Natural killer cell (primary cell): ENCODE measurements at regions not wholly inside any gene's neighbourhood (a gene's known extent, or its start where the extent isn't known, plus 50 kb on each side); places are given as distances from the start of the nearest gene placed in this dataset.

ENCODE experiments used
- ATAC-seq, 3 donors: fragments of 150-1000 bp in 2 of 3; fragments of 200-7000 bp in 1 of 3; cut with Tn5 transposase; 1 replicate in 1 of 3; 2 replicates in 2 of 3; pipeline ENCODE4 v1.10.0; 2021; ENCODE audit warnings: mild to moderate bottlenecking in 2 of 3, moderate library complexity in 2 of 3
- DNase-seq, 2 donors: peaks; one replicate each; pipeline versions ENCODE4 v3.0.0 to v3.0.0-alpha.2; 2013 to 2021; ENCODE audit warnings: mixed read lengths in 1 of 2
- H3K27ac ChIP-seq: one replicate; pipeline ENCODE4 v1.5.1; 2013; ENCODE audit warnings: mild to moderate bottlenecking, low read length
- H3K27me3 ChIP-seq: one replicate; pipeline ENCODE4 v1.6.1; 2013; ENCODE audit warnings: low read length; ENCODE audit not compliant: control insufficient read depth, insufficient read depth
- H3K36me3 ChIP-seq: one replicate; pipeline ENCODE4 v1.6.1; 2013; ENCODE audit warnings: low read length; ENCODE audit not compliant: control insufficient read depth, insufficient read depth
- H3K4me1 ChIP-seq: one replicate; pipeline ENCODE4 v1.6.1; 2013; ENCODE audit warnings: low read length; ENCODE audit not compliant: control insufficient read depth, insufficient read depth
- H3K4me3 ChIP-seq: one replicate; pipeline ENCODE4 v1.5.1; 2013; ENCODE audit warnings: low read length
- H3K9me3 ChIP-seq: one replicate; pipeline ENCODE4 v1.6.1; 2013; ENCODE audit warnings: low read length; ENCODE audit not compliant: control insufficient read depth, insufficient read depth
- H3K27ac Mint-ChIP-seq, 2 donors: one replicate each; pipeline ENCODE4 v1.8.0; 2022; ENCODE audit warnings: mild to moderate bottlenecking in 2 of 2, mixed read lengths in 2 of 2, moderate library complexity in 1 of 2
- H3K27me3 Mint-ChIP-seq, 2 donors: one replicate each; pipeline ENCODE4 v1.8.0; 2022; ENCODE audit warnings: low read depth in 2 of 2, mixed read lengths in 2 of 2
- H3K36me3 Mint-ChIP-seq: one replicate; pipeline ENCODE4 v1.8.0; 2022; ENCODE audit warnings: mixed read lengths
- H3K4me1 Mint-ChIP-seq, 2 donors: one replicate each; pipeline ENCODE4 v1.8.0; 2022; ENCODE audit warnings: mixed read lengths in 2 of 2
- H3K4me3 Mint-ChIP-seq: one replicate; pipeline ENCODE4 v1.8.0; 2022; ENCODE audit warnings: mild to moderate bottlenecking, moderate library complexity, mixed read lengths
- H3K9me3 Mint-ChIP-seq, 2 donors: one replicate each; pipeline ENCODE4 v1.8.0; 2022; ENCODE audit warnings: mixed read lengths in 2 of 2
- WGBS: methylation state at CpG from one replicate; pipeline ENCODE4 v1.1.7; 2013; ENCODE audit warnings: missing lambda C conversion rate; ENCODE audit not compliant: insufficient coverage; 5-methylcytosine and 5-hydroxymethylcytosine counted together
- intact Hi-C: fragments of 100-400 bp; cut with micrococcal nuclease; formaldehyde crosslinking; loops from one replicate; pipeline ENCODE4 v1.14.2; 2022
- TF ChIP-seq, protein P1 (sequence below): fragments of 200-600 bp; IDR thresholded peaks from one replicate; pipeline ENCODE4 v1.8.0; 2022; ENCODE audit warnings: antibody characterized with exemption

DNA sequence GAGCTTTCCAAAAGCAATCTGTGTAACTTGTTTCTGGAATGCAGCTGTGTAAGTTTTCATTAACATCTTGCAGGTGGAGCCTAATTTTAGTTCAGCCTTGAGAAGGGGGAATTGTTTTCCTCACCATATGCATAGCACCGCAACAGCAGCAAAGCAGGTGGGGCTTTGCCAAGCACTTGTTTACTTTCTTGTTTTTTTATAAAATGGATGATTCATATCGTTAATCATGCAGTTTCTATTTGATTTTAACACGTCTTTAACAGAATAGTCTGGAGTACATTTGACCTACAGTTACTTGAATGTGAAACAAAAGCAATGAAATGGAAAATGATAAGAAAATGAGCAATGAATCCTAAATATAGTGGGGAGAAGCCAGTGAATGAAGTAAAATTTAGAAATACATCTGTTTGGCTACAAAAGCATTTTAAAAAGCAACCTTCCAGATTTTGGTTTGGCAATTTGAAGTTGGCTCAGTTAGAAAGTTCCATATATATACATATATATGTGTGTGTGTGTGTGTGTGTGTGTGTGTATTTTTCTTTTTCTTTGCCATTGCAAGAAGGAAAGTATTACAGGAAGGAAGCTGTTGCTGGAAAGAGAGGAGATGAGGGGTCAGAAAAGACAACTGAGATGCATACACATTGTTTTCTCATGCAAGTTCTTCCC, 119.0 kb upstream of the ADGRL2 start:
- H3K4me1 Mint-ChIP-seq = no peaks in the 10 kb centered on the region
- H3K27me3 Mint-ChIP-seq = no peaks in the 10 kb centered on the region
- 72% methylated on average over 3 of the region's 3 CpGs for WGBS
- Histone ChIP-seq H3K4me1 (no peaks in the 10 kb centered on the region), H3K36me3 (no peaks in the 10 kb centered on the region), H3K27me3 (no peaks in the 10 kb centered on the region), H3K4me3 (no peak overlapping the region), H3K9me3 (no peaks in the 10 kb centered on the region), H3K27ac (no peak overlapping the region)
- no peak overlapping the region for H3K27ac Mint-ChIP-seq
- H3K36me3 Mint-ChIP-seq = peaks cover 12% of the 10 kb centered on the region
- no peak overlapping the region for H3K4me3 Mint-ChIP-seq
- no peak for DNase-seq
- no peak for ATAC-seq
- TF ChIP-seq, protein P1, sequence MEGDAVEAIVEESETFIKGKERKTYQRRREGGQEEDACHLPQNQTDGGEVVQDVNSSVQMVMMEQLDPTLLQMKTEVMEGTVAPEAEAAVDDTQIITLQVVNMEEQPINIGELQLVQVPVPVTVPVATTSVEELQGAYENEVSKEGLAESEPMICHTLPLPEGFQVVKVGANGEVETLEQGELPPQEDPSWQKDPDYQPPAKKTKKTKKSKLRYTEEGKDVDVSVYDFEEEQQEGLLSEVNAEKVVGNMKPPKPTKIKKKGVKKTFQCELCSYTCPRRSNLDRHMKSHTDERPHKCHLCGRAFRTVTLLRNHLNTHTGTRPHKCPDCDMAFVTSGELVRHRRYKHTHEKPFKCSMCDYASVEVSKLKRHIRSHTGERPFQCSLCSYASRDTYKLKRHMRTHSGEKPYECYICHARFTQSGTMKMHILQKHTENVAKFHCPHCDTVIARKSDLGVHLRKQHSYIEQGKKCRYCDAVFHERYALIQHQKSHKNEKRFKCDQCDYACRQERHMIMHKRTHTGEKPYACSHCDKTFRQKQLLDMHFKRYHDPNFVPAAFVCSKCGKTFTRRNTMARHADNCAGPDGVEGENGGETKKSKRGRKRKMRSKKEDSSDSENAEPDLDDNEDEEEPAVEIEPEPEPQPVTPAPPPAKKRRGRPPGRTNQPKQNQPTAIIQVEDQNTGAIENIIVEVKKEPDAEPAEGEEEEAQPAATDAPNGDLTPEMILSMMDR = no peak
- intact Hi-C loops = no loop called here
- H3K9me3 Mint-ChIP-seq = peaks cover 17 to 19% of the 10 kb centered on the region in 2 donors

DNA sequence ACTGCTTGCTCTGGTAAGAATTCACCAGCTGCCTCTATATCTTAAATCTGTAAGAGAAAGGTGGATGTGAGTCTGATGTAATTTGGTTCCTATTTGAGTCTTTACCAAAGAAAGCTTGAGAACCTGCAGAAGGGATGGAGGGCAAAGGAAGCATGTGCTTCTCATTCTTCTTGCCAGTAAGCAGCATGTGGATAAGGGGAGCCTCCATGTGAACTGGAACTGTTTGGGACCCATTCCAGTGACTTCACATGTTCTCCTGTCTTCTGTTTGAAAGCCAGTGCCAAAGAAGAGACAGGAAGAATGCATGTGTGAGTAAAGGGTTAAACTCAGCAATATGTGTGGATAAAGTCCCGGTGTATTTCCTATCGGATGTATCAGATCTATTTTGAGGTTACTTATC, 119.6 kb upstream of the ADGRL2 start:
- Mint-ChIP-seq H3K9me3 (peaks cover 12 to 15% of the 10 kb centered on the region in 2 donors), H3K4me1 (no peaks in the 10 kb centered on the region), H3K27me3 (no peaks in the 10 kb centered on the region), H3K27ac (no peak overlapping the region), H3K36me3 (peaks cover 12% of the 10 kb centered on the region), H3K4me3 (no peak overlapping the region)
- H3K27ac ChIP-seq = no peak overlapping the region
- H3K4me3 ChIP-seq = no peak overlapping the region
- no peaks in the 10 kb centered on the region for H3K36me3 ChIP-seq
- H3K4me1 ChIP-seq = no peaks in the 10 kb centered on the region
- ATAC-seq (no peak), DNase-seq (no peak)
- 77% methylated on average over 2 of the region's 2 CpGs for WGBS
- H3K27me3 ChIP-seq = no peaks in the 10 kb centered on the region
- intact Hi-C loops = no loop called here
- TF ChIP-seq, protein P1 = no peak
- no peaks in the 10 kb centered on the region for H3K9me3 ChIP-seq

DNA sequence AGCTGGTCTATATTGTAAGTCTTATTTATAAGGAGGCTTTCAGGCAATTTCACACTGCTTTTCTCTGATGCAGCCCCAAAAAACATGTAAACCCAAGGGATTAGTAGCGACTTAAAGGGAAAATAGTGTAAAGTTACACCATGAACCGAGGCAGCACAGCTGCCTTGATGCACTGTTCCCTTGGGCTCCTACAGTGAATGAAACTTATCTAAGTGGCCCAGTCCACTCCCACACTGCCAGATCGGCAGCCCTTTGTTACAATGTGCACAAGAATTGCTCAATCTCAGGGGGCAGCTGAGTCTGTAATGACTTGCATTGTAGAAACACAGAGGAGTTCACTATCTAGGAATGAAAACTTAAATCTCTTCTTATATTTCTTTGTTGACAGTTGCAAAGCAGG, 120.8 kb upstream of the ADGRL2 start:
- H3K27me3 Mint-ChIP-seq = no peaks in the 10 kb centered on the region
- intact Hi-C loops = no loop called here
- H3K36me3 ChIP-seq = no peaks in the 10 kb centered on the region
- TF ChIP-seq, protein P1 = no peak
- no peaks in the 10 kb centered on the region for H3K9me3 ChIP-seq
- H3K4me1 Mint-ChIP-seq = no peaks in the 10 kb centered on the region
- no peaks in the 10 kb centered on the region for H3K27me3 ChIP-seq
- no peak for DNase-seq
- no peak for ATAC-seq
- H3K36me3 Mint-ChIP-seq = peaks cover 2% of the 10 kb centered on the region
- H3K4me3 ChIP-seq = no peak overlapping the region
- H3K4me1 ChIP-seq = no peaks in the 10 kb centered on the region
- 88% methylated on average over 3 of the region's 3 CpGs for WGBS
- H3K27ac ChIP-seq = no peak overlapping the region
- H3K9me3 Mint-ChIP-seq = peaks cover 10 to 11% of the 10 kb centered on the region in 2 donors
- H3K27ac Mint-ChIP-seq = no peak overlapping the region
- H3K4me3 Mint-ChIP-seq = no peak overlapping the region

DNA sequence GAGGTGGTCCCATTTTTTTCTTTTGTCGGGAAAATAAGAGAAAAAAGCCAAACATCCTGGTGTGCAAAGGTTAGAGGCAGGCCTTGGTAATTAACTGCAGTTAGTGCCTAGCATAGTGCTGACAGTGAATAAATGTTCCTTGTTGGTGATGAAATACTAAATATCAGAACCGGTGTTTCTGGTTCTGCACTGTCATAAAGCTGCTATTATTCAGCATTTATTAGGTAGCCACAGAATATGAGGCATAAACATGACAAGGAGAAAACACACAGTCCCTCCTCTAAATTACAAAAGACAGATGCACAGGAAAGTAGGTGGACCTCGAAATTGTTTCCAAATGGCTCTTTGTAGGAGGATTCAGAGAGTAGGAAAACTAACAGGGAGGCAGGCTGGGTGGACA, 122.0 kb upstream of the ADGRL2 start:
- peaks cover 6 to 8% of the 10 kb centered on the region in 2 donors for H3K9me3 Mint-ChIP-seq
- TF ChIP-seq, protein P1 = no peak
- no peak overlapping the region for H3K27ac ChIP-seq
- no peak for ATAC-seq
- intact Hi-C loops = no loop called here
- DNase-seq = no peak
- no peaks in the 10 kb centered on the region for H3K4me1 Mint-ChIP-seq
- H3K36me3 Mint-ChIP-seq = no peaks in the 10 kb centered on the region
- H3K27me3 ChIP-seq = no peaks in the 10 kb centered on the region
- H3K36me3 ChIP-seq = no peaks in the 10 kb centered on the region
- no peak overlapping the region for H3K4me3 Mint-ChIP-seq
- no peak overlapping the region for H3K4me3 ChIP-seq
- WGBS = 90% methylated on average over 3 of the region's 3 CpGs
- no peaks in the 10 kb centered on the region for H3K27me3 Mint-ChIP-seq
- H3K27ac Mint-ChIP-seq = no peak overlapping the region
- no peaks in the 10 kb centered on the region for H3K9me3 ChIP-seq
- no peaks in the 10 kb centered on the region for H3K4me1 ChIP-seq
